Karpas-422 (cell line): ENCODE measurements at regions not wholly inside any gene's neighbourhood (a gene's known extent, or its start where the extent isn't known, plus 50 kb on each side); places are given as distances from the start of the nearest gene placed in this dataset.
"Not testable (repeated sequence)": the region's sequence is repeated elsewhere in the genome, so short reads cannot be mapped to it uniquely, and the experiment has no call there.

Experiments
- DNase-seq: peaks from one replicate; pipeline ENCODE4 v3.0.0-alpha.2; 2015
- H2AFZ ChIP-seq: fragments of 200-600 bp; sonication (generic); 2 replicates; pipeline ENCODE4 v1.6.1; 2014; ENCODE audit warnings: antibody characterized with exemption, low read length, mixed read lengths
- H3K27ac ChIP-seq: fragments of 200-600 bp; sonication (generic); 2 replicates; pipeline ENCODE4 v1.5.1; 2014; ENCODE audit warnings: mild to moderate bottlenecking, low read length, moderate library complexity
- H3K27me3 ChIP-seq: fragments of 200-600 bp; sonication (generic); 2 replicates; pipeline ENCODE4 v1.6.1; 2014; ENCODE audit warnings: low read length, mixed read lengths
- H3K36me3 ChIP-seq: fragments of 200-600 bp; sonication (generic); 2 replicates; pipeline ENCODE4 v1.6.1; 2014; ENCODE audit warnings: low read length, mixed read lengths; ENCODE audit not compliant: insufficient read depth
- H3K4me1 ChIP-seq: fragments of 200-600 bp; sonication (generic); 2 replicates; pipeline ENCODE4 v1.6.1; 2014; ENCODE audit warnings: mild to moderate bottlenecking, low read length, mixed read lengths
- H3K4me2 ChIP-seq: fragments of 200-600 bp; sonication (generic); 2 replicates; pipeline ENCODE4 v1.6.1; 2014; ENCODE audit warnings: low read length, low read depth, mild to moderate bottlenecking; ENCODE audit not compliant: poor library complexity, severe bottlenecking
- H3K4me3 ChIP-seq: fragments of 200-600 bp; sonication (generic); 2 replicates; pipeline ENCODE4 v1.5.1; 2014; ENCODE audit warnings: mild to moderate bottlenecking, antibody characterized with exemption, low read length, mixed read lengths
- H3K79me2 ChIP-seq: fragments of 200-600 bp; sonication (generic); 2 replicates; pipeline ENCODE4 v1.6.1; 2014; ENCODE audit warnings: mild to moderate bottlenecking, low read length, mixed read lengths
- H3K9ac ChIP-seq: fragments of 200-600 bp; sonication (generic); 2 replicates; pipeline ENCODE4 v1.6.0; 2014; ENCODE audit warnings: low read length
- H3K9me2 ChIP-seq: fragments of 200-600 bp; sonication (generic), shearing (Covaris generic); replicated peaks from 2 replicates; pipeline ENCODE4 v1.6.0; 2014; ENCODE audit warnings: mild to moderate bottlenecking, low read length, moderate library complexity; ENCODE audit not compliant: insufficient read depth
- H3K9me3 ChIP-seq: fragments of 300-700, 200-600 bp; sonication (generic); 2 replicates; pipeline ENCODE4 v1.6.1; 2014; ENCODE audit warnings: low read length, mixed read lengths
- H4K20me1 ChIP-seq: fragments of 200-600 bp; sonication (generic); 2 replicates; pipeline ENCODE4 v1.6.1; 2014; ENCODE audit warnings: mild to moderate bottlenecking, antibody characterized with exemption, low read length, low read depth; ENCODE audit not compliant: insufficient read depth

DNA sequence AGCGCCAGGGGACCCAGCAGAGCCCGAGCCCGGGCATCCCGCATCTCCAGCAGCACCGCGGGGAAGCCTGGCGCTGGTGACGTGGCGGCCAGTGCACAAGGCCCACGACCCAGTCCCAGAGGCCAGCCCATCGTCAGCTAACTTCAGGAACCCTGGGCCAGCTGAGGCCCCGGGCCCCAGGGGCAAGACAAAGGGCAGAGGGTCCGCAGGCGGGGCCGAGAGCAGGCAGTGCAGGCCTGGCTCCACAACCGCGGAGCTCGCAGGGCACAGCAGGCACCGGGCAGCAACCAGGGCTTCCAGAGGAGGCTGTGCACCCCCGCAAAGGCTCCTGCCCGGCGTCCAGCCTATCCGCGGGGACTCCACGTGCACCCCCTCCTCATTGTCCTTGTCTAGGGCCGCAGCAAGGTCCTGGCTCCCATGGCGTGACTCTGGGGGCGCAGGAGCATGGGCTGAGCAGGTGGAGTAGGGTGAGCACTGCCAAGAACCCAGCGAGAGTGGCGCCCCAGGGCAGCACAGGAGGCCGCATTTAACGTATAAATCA, 352.5 kb downstream of the KCNJ18 start:
- not testable (repeated sequence) for H3K4me1 ChIP-seq, H3K4me3 ChIP-seq, H3K9me2 ChIP-seq, H3K79me2 ChIP-seq, H3K9ac ChIP-seq, H3K4me2 ChIP-seq, H2AFZ ChIP-seq, H3K36me3 ChIP-seq, H3K27me3 ChIP-seq, H3K27ac ChIP-seq, DNase-seq, H4K20me1 ChIP-seq, H3K9me3 ChIP-seq

DNA sequence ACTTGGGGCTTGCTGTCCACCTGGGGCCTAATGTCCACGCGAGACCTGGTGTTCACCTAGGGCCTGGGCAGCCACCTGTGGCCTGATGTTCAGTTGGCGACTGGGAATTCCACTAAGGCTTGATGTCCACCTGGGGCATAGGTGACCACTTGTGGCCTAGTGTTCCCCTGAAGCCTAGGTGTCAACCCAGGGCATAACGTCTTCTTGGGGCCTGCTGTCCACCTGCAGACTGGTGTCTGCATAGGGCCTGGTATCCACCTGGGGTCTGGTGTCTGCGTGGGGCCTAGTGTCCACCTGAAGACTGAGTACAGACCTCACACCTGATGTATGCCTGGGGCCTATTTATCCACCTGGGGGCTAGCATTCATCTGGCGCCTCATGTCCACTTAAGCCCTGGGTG, 355.2 kb downstream of the KCNJ18 start:
- H3K9ac ChIP-seq, H2AFZ ChIP-seq, H3K27me3 ChIP-seq, H3K27ac ChIP-seq, H3K9me2 ChIP-seq, H3K9me3 ChIP-seq, H3K4me2 ChIP-seq, H3K36me3 ChIP-seq, H3K4me3 ChIP-seq, H3K79me2 ChIP-seq, H3K4me1 ChIP-seq, DNase-seq, H4K20me1 ChIP-seq: not testable (repeated sequence)

DNA sequence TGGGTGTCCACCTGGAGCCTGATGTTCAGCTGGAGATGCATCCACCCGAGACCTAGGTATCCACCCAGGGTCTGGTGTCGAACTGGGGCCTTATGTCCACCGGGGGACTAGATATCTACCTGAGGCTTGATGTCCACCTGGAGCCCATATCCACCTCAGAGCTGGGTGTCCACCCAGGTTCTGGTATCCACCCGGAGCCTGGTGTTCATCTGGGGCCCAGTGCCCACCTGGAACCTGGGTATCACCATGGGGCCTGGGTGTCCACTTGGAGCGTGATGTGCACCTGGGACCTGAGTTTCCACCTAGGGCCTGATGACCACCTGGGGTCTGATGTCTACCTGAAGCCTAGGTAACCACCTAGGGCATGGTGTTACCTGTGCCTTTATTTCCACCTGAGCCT, 355.9 kb downstream of the KCNJ18 start:
- H3K4me3 ChIP-seq, H3K9me3 ChIP-seq, DNase-seq, H4K20me1 ChIP-seq, H2AFZ ChIP-seq, H3K4me1 ChIP-seq, H3K27ac ChIP-seq, H3K79me2 ChIP-seq, H3K4me2 ChIP-seq, H3K9me2 ChIP-seq, H3K36me3 ChIP-seq, H3K9ac ChIP-seq, H3K27me3 ChIP-seq: not testable (repeated sequence)

DNA sequence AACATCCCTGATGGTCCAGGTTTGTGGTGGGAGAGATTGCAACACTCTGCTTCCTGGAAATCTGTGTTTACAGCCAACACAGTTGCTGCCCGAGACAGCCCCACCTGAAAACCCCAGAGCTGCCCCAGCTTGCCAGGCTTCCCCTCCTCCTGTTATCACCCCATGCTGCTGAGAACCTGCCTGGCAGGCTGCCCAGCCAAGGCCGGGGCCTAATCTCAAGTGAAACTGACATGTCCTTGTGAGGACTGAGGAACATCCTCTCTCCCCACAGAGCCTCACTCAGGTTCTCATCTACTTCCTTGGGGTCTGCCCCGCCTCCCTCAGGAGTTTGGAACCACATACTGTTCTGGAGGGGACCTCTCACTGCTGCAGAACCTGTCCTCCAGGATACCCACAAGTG, 358.4 kb downstream of the KCNJ18 start:
- not testable (repeated sequence) for H3K4me1 ChIP-seq, H2AFZ ChIP-seq, H3K27ac ChIP-seq, H3K4me3 ChIP-seq, DNase-seq, H3K79me2 ChIP-seq, H3K4me2 ChIP-seq, H3K36me3 ChIP-seq, H3K9ac ChIP-seq, H3K9me3 ChIP-seq, H3K9me2 ChIP-seq, H3K27me3 ChIP-seq, H4K20me1 ChIP-seq

DNA sequence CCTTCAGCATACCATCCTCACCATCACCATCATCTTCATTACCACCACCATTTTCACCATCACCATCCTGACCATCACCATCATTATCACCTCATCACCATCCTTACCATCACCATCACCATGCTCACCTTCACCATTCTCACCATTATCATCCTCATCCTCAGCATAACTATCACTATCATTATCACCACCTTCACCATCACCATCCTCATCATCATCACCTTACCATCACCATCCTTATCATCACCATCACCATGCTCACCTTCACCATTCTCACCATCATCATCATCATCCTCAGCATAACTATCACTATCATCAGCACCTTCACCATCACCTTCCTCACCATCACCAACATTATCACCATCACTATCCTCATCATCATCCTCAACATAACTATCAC, 360.4 kb downstream of the KCNJ18 start:
- not testable (repeated sequence) for H3K27me3 ChIP-seq, H3K79me2 ChIP-seq, H3K36me3 ChIP-seq, H2AFZ ChIP-seq, H3K9me2 ChIP-seq, H3K9ac ChIP-seq, H4K20me1 ChIP-seq, H3K4me1 ChIP-seq, H3K4me3 ChIP-seq, H3K27ac ChIP-seq, H3K9me3 ChIP-seq, DNase-seq, H3K4me2 ChIP-seq

DNA sequence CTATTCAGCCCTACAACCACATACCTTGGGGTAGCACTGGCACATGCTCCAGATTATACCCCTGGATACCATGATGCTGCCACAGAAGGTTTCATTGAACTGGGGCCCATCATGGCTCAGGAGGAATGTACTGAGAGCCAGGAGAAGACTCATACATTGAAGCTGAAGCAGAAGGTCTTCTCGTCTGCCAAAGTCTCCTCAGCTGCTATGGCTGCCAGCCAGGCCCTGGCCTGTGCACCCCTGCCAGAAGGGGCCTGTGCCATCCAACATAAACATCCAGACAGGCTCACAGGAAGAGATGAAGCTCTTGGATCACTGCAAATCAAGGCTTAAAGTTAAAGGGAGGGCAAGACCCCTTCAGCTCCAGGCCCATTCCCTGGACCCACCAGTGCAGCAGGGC, 364.2 kb downstream of the KCNJ18 start:
- not testable (repeated sequence) for H3K36me3 ChIP-seq, H3K27me3 ChIP-seq, H3K27ac ChIP-seq, DNase-seq, H3K79me2 ChIP-seq, H3K4me2 ChIP-seq, H2AFZ ChIP-seq, H4K20me1 ChIP-seq, H3K4me3 ChIP-seq, H3K4me1 ChIP-seq, H3K9me3 ChIP-seq, H3K9me2 ChIP-seq, H3K9ac ChIP-seq

DNA sequence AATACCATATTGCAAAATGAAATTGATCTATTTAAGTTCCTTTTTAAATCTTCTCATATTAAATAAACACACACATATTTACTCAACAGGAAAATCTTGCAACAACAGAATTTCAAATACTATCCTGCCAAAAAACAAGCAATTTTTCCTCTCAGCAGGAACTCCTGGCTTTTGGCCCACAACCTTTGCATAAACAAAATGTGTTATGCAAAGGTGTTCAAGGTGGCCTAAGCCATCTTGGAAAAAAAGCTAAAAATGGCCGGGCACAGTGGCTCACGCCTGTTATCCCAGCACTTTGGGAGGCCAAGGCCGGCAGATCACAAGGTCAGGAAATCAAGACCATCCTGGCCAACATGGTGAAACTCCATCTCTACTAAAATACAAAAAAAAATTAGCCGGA, 383.6 kb downstream of the KCNJ18 start:
- not testable (repeated sequence) for H2AFZ ChIP-seq, H3K4me3 ChIP-seq, DNase-seq, H3K27me3 ChIP-seq, H3K9me2 ChIP-seq, H3K9me3 ChIP-seq, H3K4me1 ChIP-seq, H4K20me1 ChIP-seq, H3K27ac ChIP-seq, H3K9ac ChIP-seq, H3K36me3 ChIP-seq, H3K79me2 ChIP-seq, H3K4me2 ChIP-seq

DNA sequence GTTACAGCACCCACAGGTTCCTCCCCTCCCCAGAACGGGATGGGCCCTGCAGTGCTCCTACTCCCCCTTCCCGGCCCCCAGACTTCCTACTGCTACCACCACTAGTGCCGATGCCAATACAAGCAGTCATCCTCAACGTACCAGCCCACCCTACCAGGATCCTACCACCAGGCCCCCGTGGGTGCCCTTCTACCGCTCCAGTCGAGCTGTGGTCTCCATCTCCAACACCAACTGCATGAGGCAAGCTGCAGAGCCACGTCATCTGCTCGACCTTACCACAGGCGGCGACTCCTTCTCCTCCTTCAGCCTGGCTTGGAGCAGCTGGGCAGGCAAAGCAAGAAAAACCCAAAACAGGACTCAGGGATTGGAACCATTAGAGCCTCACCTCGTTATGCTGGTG, 396.3 kb downstream of the KCNJ18 start:
- not testable (repeated sequence) for H2AFZ ChIP-seq, DNase-seq, H3K9me2 ChIP-seq, H3K4me2 ChIP-seq, H3K9ac ChIP-seq, H3K27ac ChIP-seq, H3K79me2 ChIP-seq, H3K36me3 ChIP-seq, H3K4me1 ChIP-seq, H3K27me3 ChIP-seq, H3K9me3 ChIP-seq, H4K20me1 ChIP-seq, H3K4me3 ChIP-seq

DNA sequence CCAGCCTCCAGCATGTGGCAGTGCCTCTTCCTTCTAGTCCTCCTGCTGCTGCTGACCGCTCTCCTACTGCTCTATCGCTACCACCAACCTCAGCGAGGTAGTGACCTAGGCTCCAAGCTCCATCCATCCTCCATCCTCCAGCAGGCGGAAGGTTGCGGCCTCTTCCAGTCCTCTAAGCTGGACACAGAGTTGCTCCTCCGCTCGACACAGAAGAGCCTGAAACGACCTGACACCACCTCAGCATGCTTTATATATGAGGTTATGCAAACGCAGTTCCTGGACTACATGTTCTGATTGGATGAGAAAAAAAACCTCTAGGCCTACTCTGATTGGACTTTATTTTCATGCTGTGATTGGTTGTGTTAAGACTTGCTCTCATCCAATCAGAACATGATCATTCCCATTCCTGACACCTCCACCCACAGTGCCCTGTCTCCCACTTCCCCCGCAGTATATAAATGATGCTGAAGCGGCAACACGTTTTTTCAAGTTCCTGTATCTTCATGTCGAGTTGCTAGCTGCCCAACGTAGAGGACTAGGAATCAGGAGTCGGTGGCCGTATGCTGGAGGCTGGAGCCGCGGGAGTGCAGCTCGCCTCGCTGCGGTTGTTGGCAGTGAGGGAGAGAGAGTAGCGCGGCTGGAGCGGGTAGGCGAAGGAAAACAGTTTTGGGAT, 398.1 kb downstream of the KCNJ18 start:
- Histone ChIP-seq H3K27me3 (no peaks in the 10 kb centered on the region), H3K79me2 (no peaks in the 10 kb centered on the region), H3K36me3 (no peaks in the 10 kb centered on the region), H3K4me3 (no peak overlapping the region), H3K27ac (no peak overlapping the region), H4K20me1 (no peaks in the 10 kb centered on the region), H2AFZ (no peak overlapping the region), H3K4me1 (no peaks in the 10 kb centered on the region), H3K4me2 (no peak overlapping the region), H3K9me3 (no peaks in the 10 kb centered on the region), H3K9me2 (no peaks in the 10 kb centered on the region), H3K9ac (no peak overlapping the region)
- DNase-seq = no peak
